Panc1 (cell line): ENCODE measurements at regions not wholly inside any gene's neighbourhood (a gene's known extent, or its start where the extent isn't known, plus 50 kb on each side); places are given as distances from the start of the nearest gene placed in this dataset.

Source experiments
- ATAC-seq: fragments of 200-7000 bp; cut with Tn5 transposase; 2 replicates; pipeline ENCODE4 v1.9.1; 2020; ENCODE audit warnings: mild to moderate bottlenecking, moderate library complexity
- BruUV-seq: library from RNA; stranded (reverse); fragments of 400-500 nt; replicated peaks from 2 replicates; lab custom pipeline; 2021; lab: Mats Ljungman, UMichigan
- CTCF ChIA-PET: fragments of 300-600 bp; sonication (Branson Sonifier 250); formaldehyde crosslinking; loops from one replicate; lab custom pipeline; 2022; ENCODE audit warnings: antibody characterized with exemption; lab: Charles Lee
- POLR2A ChIA-PET: fragments of 300-600 bp; sonication (Branson Sonifier 250); formaldehyde crosslinking; loops from one replicate; lab custom pipeline; 2022; ENCODE audit warnings: antibody characterized with exemption; lab: Charles Lee
- DNase-seq: peaks from one replicate; pipeline ENCODE4 v3.0.0-alpha.2; 2010; ENCODE audit warnings: low read depth, low spot score
- H3K27ac ChIP-seq: 2 replicates; pipeline ENCODE4 v1.5.1; 2011; ENCODE audit warnings: mild to moderate bottlenecking, low read length, inconsistent platforms
- H3K27me3 ChIP-seq: fragments of 200-500 bp; sonication (Bioruptor generic); 2 replicates; pipeline ENCODE4 v1.6.0; 2014; ENCODE audit warnings: low read length, inconsistent platforms; ENCODE audit not compliant: control insufficient read depth, insufficient read depth
- H3K36me3 ChIP-seq: fragments of 200-500 bp; sonication (Bioruptor generic); 2 replicates; pipeline ENCODE4 v1.5.1; 2014; ENCODE audit warnings: inconsistent platforms, mild to moderate bottlenecking, low read length, moderate library complexity; ENCODE audit not compliant: control insufficient read depth, insufficient read depth
- H3K4me1 ChIP-seq: 2 replicates; pipeline ENCODE4 v1.5.1; 2011; ENCODE audit warnings: inconsistent platforms, mild to moderate bottlenecking, low read length, moderate library complexity; ENCODE audit not compliant: control insufficient read depth, insufficient read depth
- H3K4me3 ChIP-seq, 2 experiments: 2 replicates each; pipeline ENCODE4 v1.5.1; 2011 to 2012; ENCODE audit warnings: low read depth in 2 of 2, low read length in 2 of 2, mild to moderate bottlenecking in 2 of 2, inconsistent platforms in 1 of 2, moderate library complexity in 1 of 2
- H3K9me3 ChIP-seq: fragments of 200-500 bp; sonication (Bioruptor generic); 2 replicates; pipeline ENCODE4 v1.5.1; 2014; ENCODE audit warnings: low read depth, mild to moderate bottlenecking, inconsistent platforms, low read length, moderate library complexity; ENCODE audit not compliant: control insufficient read depth, insufficient read depth
- POLR2AphosphoS5 ChIP-seq: IDR thresholded peaks from 2 replicates; pipeline ENCODE4 v1.6.1; 2012; ENCODE audit warnings: mild to moderate bottlenecking, low read depth, low read length, moderate library complexity
- SIN3A ChIP-seq: IDR thresholded peaks from 2 replicates; pipeline ENCODE4 v1.6.1; 2012; ENCODE audit warnings: low read depth, mild to moderate bottlenecking, low read length, moderate library complexity, borderline replicate concordance; ENCODE audit not compliant: insufficient read depth
- TCF7L2 ChIP-seq: IDR thresholded peaks from 2 replicates; pipeline ENCODE4 v1.6.1; 2011; ENCODE audit warnings: mild to moderate bottlenecking, low read depth, low read length, inconsistent platforms
- in situ Hi-C: cut with HindIII; loops from 2 replicates; pipeline ENCODE4 v1.10.0; 2016; ENCODE audit warnings: low sequenced_read_pairs, low pct_unique_long_range_greater_than_20kb
- intact Hi-C: fragments of 100-400 bp; cut with micrococcal nuclease; formaldehyde crosslinking; loops from one replicate; pipeline ENCODE4 v1.10.0; 2022; ENCODE audit not compliant: unreplicated experiment
- TF ChIP-seq, protein P1 (sequence below), 2 experiments: IDR thresholded peaks; 2 replicates each; pipeline ENCODE4 v1.6.1; 2011 to 2012; ENCODE audit warnings: low read depth in 2 of 2, control low read depth in 1 of 2, low read length in 1 of 2, mild to moderate bottlenecking in 1 of 2, moderate library complexity in 1 of 2; ENCODE audit not compliant: insufficient read depth in 1 of 2
- TF ChIP-seq, protein P2 (sequence below): fragments of 450-650 bp; IDR thresholded peaks from 2 replicates; pipeline ENCODE4 v1.5.1; 2017; ENCODE audit warnings: mild to moderate bottlenecking

DNA sequence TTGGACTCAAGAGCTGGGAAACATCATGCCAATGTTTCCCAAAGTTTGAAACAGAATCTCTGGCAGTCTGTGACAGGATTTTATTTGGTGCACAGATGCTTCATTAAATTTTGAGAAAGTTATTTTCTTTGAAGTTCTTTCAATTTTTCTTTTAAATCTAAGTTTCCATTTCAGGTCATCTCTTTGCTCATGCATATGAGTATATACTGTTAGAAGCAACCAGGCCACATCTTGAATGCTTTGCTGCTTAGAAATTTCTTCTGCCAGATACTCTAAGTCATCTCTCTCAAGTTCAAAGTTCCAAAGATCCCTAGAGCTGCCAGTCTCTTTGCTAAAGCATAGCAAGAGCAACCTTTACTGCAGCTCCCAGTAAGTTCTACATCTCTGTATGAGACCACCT, 59.1 kb upstream of the CCDC28A start:
- intact Hi-C loops (no loop called here), in situ Hi-C loops (no loop called here)
- CTCF ChIA-PET = no interaction called here
- BruUV-seq = no TSS peak
- no peak for TF ChIP-seq SIN3A
- TF ChIP-seq POLR2AphosphoS5 = no peak
- TF ChIP-seq, protein P1, sequence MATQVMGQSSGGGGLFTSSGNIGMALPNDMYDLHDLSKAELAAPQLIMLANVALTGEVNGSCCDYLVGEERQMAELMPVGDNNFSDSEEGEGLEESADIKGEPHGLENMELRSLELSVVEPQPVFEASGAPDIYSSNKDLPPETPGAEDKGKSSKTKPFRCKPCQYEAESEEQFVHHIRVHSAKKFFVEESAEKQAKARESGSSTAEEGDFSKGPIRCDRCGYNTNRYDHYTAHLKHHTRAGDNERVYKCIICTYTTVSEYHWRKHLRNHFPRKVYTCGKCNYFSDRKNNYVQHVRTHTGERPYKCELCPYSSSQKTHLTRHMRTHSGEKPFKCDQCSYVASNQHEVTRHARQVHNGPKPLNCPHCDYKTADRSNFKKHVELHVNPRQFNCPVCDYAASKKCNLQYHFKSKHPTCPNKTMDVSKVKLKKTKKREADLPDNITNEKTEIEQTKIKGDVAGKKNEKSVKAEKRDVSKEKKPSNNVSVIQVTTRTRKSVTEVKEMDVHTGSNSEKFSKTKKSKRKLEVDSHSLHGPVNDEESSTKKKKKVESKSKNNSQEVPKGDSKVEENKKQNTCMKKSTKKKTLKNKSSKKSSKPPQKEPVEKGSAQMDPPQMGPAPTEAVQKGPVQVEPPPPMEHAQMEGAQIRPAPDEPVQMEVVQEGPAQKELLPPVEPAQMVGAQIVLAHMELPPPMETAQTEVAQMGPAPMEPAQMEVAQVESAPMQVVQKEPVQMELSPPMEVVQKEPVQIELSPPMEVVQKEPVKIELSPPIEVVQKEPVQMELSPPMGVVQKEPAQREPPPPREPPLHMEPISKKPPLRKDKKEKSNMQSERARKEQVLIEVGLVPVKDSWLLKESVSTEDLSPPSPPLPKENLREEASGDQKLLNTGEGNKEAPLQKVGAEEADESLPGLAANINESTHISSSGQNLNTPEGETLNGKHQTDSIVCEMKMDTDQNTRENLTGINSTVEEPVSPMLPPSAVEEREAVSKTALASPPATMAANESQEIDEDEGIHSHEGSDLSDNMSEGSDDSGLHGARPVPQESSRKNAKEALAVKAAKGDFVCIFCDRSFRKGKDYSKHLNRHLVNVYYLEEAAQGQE (IDR thresholded peaks at IDR 0.05; ENCODE audit: insufficient read depth in 1 of 2, low read depth in 2 of 2, low read length in 1 of 2) = no peak
- TF ChIP-seq TCF7L2 = no peak
- TF ChIP-seq, protein P2, sequence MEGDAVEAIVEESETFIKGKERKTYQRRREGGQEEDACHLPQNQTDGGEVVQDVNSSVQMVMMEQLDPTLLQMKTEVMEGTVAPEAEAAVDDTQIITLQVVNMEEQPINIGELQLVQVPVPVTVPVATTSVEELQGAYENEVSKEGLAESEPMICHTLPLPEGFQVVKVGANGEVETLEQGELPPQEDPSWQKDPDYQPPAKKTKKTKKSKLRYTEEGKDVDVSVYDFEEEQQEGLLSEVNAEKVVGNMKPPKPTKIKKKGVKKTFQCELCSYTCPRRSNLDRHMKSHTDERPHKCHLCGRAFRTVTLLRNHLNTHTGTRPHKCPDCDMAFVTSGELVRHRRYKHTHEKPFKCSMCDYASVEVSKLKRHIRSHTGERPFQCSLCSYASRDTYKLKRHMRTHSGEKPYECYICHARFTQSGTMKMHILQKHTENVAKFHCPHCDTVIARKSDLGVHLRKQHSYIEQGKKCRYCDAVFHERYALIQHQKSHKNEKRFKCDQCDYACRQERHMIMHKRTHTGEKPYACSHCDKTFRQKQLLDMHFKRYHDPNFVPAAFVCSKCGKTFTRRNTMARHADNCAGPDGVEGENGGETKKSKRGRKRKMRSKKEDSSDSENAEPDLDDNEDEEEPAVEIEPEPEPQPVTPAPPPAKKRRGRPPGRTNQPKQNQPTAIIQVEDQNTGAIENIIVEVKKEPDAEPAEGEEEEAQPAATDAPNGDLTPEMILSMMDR = no peak
- DNase-seq (no peak), ATAC-seq (no peak)
- H3K27ac ChIP-seq = no peak overlapping the region
- H3K36me3 ChIP-seq = no peaks in the 10 kb centered on the region
- H3K27me3 ChIP-seq = no peaks in the 10 kb centered on the region
- H3K4me3 ChIP-seq = no peak overlapping the region
- no peaks in the 10 kb centered on the region for H3K4me1 ChIP-seq
- POLR2A ChIA-PET = no interaction called here
- no peaks in the 10 kb centered on the region for H3K9me3 ChIP-seq

DNA sequence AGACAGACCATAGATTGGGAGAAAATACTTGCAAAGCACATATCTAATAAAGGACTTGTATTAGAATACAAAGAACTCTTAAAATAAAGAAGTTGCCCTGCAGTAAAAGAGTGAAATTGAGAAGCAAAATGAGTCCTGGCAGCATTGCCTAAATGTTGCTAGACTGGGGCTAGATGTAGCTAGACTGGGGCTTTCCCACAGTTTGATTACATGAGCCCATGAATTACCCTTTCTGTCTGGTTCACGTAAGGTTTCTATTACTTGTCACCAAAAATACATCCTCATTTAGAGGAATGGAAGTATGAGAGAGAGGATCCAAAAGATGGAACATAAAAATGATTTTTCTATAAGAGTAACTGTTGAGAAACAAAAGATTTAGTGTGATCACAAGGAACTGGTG, 57.6 kb upstream of the CCDC28A start:
- Histone ChIP-seq H3K36me3 (no peaks in the 10 kb centered on the region), H3K4me3 (no peak overlapping the region), H3K27ac (no peak overlapping the region), H3K9me3 (no peaks in the 10 kb centered on the region), H3K27me3 (no peaks in the 10 kb centered on the region), H3K4me1 (no peaks in the 10 kb centered on the region)
- ChIA-PET POLR2A (interaction anchor here (0.6 kb wide), 1 partner anchor 68 kb away, joined by 7 read pairs; no protein-coding TSS in a partner anchor), CTCF (no interaction called here)
- no TSS peak for BruUV-seq
- in situ Hi-C loops (no loop called here), intact Hi-C loops (no loop called here)
- DNase-seq (no peak), ATAC-seq (no peak)
- TF ChIP-seq TCF7L2 (no peak), POLR2AphosphoS5 (no peak), SIN3A (no peak)
- TF ChIP-seq, protein P1 (IDR thresholded peaks at IDR 0.05; ENCODE audit: insufficient read depth in 1 of 2, low read depth in 2 of 2, low read length in 1 of 2) = no peak
